Aorta (tissue), 5 donors: ENCODE measurements at regions not wholly inside any gene's neighbourhood (a gene's known extent, or its start where the extent isn't known, plus 50 kb on each side); places are given as distances from the start of the nearest gene placed in this dataset.

Experiments used
- ATAC-seq: fragments of 200-7000 bp; cut with Tn5 transposase; one replicate; pipeline ENCODE4 v1.9.1; 2022; ENCODE audit warnings: moderate library complexity; ENCODE audit not compliant: low FRiP score
- DNase-seq, 2 donors: peaks; one replicate each; pipeline ENCODE4 v3.0.0-alpha.2; 2020
- H3K27ac ChIP-seq, 2 donors: one replicate each; pipeline ENCODE4 v1.5.1; 2013; ENCODE audit warnings: low read length in 2 of 2, mild to moderate bottlenecking in 2 of 2, moderate library complexity in 2 of 2, control low read depth in 1 of 2, inconsistent platforms in 1 of 2, low read depth in 1 of 2
- H3K27me3 ChIP-seq, 2 donors: one replicate each; pipeline ENCODE4 v1.6.1; 2013; ENCODE audit warnings: control low read depth in 1 of 2, low read length in 1 of 2, mild to moderate bottlenecking in 1 of 2, moderate library complexity in 1 of 2; ENCODE audit not compliant: insufficient read depth in 2 of 2, control insufficient read depth in 1 of 2
- H3K36me3 ChIP-seq, 2 donors: one replicate each; pipeline ENCODE4 v1.6.1; 2013; ENCODE audit warnings: control low read depth in 1 of 2, low read length in 1 of 2, mild to moderate bottlenecking in 1 of 2; ENCODE audit not compliant: insufficient read depth in 2 of 2, control insufficient read depth in 1 of 2
- H3K4me1 ChIP-seq, 2 donors: one replicate each; pipeline ENCODE4 v1.6.1; 2013; ENCODE audit warnings: low read length in 2 of 2, control low read depth in 1 of 2, mild to moderate bottlenecking in 1 of 2, moderate library complexity in 1 of 2; ENCODE audit not compliant: insufficient read depth in 2 of 2, control insufficient read depth in 1 of 2
- H3K4me3 ChIP-seq, 2 donors: one replicate each; pipeline ENCODE4 v1.5.1; 2013; ENCODE audit warnings: low read length in 2 of 2, control low read depth in 1 of 2, mild to moderate bottlenecking in 1 of 2
- H3K9me3 ChIP-seq: one replicate; pipeline ENCODE4 v1.6.1; 2013; ENCODE audit warnings: mild to moderate bottlenecking, low read length; ENCODE audit not compliant: control insufficient read depth
- WGBS, 2 donors: extraction: QIAGEN DNeasy Blood & Tissue Kit; methylation state at CpG; one replicate each; pipeline ENCODE4 v1.1.7; 2013; 5-methylcytosine and 5-hydroxymethylcytosine counted together
- intact Hi-C, 2 donors: fragments of 100-400 bp; cut with DNase I; formaldehyde crosslinking; loops; one replicate each; pipeline versions ENCODE4 v1.14.2 to v1.15.0; 2022
- donor health status: healthy with polysubstance abuse.
- donor health status: Bipolar disorder and iron deficiency.
- donor health status: DM: no; HTN: no; CAD: no.
- donor health status: DM: no; HTN: no; CAD: no.
- donor health status: DM: yes; HTN: yes; CAD: no.

- Histone ChIP-seq H3K4me1 (no peaks in the 10 kb centered on the region), H3K27ac (no peak overlapping the region), H3K27me3 (no peaks in the 10 kb centered on the region), H3K36me3 (no peaks in the 10 kb centered on the region), H3K9me3 (no peaks in the 10 kb centered on the region), H3K4me3 (no peak overlapping the region)
- ATAC-seq: peak; percentile 42
- intact Hi-C loops: loop anchor here in 1 of 2 donors (10.0 kb wide), 1 partner anchor 470 kb away; no protein-coding TSS in a partner anchor
- WGBS, 2 donors: 36 to 43% methylated on average over 3 of the region's 3 CpGs
- no peak for DNase-seq
These were observed 266.8 kb upstream of the CXCR4 start for GRCh38 chr2:136384531-136385303.

GRCh38 chr2:136383167-136383566, 265.2 kb upstream of the CXCR4 start:
- Histone ChIP-seq H3K27me3 (no peaks in the 10 kb centered on the region), H3K9me3 (no peaks in the 10 kb centered on the region), H3K27ac (no peak overlapping the region), H3K4me3 (no peak overlapping the region), H3K4me1 (no peaks in the 10 kb centered on the region), H3K36me3 (no peaks in the 10 kb centered on the region)
- DNase-seq (no peak), ATAC-seq (no peak)
- WGBS, 2 donors: 90 to 96% methylated on average over 3 of the region's 3 CpGs
- intact Hi-C loops: loop anchor here in 1 of 2 donors (10.0 kb wide), 1 partner anchor 468 kb away; no protein-coding TSS in a partner anchor

- Histone ChIP-seq H3K4me1 (no peaks in the 10 kb centered on the region), H3K27ac (no peak overlapping the region), H3K4me3 (no peak overlapping the region), H3K9me3 (no peaks in the 10 kb centered on the region), H3K36me3 (no peaks in the 10 kb centered on the region), H3K27me3 (no peaks in the 10 kb centered on the region)
- no peak for DNase-seq
- WGBS, 2 donors: 77 to 84% methylated on average over 14 of the region's 14 CpGs
- intact Hi-C loops: loop anchor here in 1 of 2 donors (10.0 kb wide), 1 partner anchor 467 kb away; no protein-coding TSS in a partner anchor
- ATAC-seq: no peak
These were observed 264.0 kb upstream of the CXCR4 start for GRCh38 chr2:136381722-136382633.

- H3K27ac ChIP-seq: no peak overlapping the region
- ATAC-seq: no peak
- H3K9me3 ChIP-seq: no peaks in the 10 kb centered on the region
- no peaks in the 10 kb centered on the region for H3K27me3 ChIP-seq
- no peak for DNase-seq
- WGBS, 2 donors: 86 to 88% methylated on average over 1 of the region's 1 CpG
- no peaks in the 10 kb centered on the region for H3K4me1 ChIP-seq
- intact Hi-C loops: loop anchor here in 1 of 2 donors (10.0 kb wide), 1 partner anchor 466 kb away; no protein-coding TSS in a partner anchor
- no peaks in the 10 kb centered on the region for H3K36me3 ChIP-seq
- no peak overlapping the region for H3K4me3 ChIP-seq
These were observed 263.3 kb upstream of the CXCR4 start for GRCh38 chr2:136381245-136381644.

- no peaks in the 10 kb centered on the region for H3K9me3 ChIP-seq
- H3K4me3 ChIP-seq: no peak overlapping the region
- no peaks in the 10 kb centered on the region for H3K36me3 ChIP-seq
- H3K27me3 ChIP-seq: no peaks in the 10 kb centered on the region
- WGBS, 2 donors: 60 to 63% methylated on average over 4 of the region's 4 CpGs
- no peaks in the 10 kb centered on the region for H3K4me1 ChIP-seq
- ATAC-seq (peak; percentile 60), DNase-seq (peak in 1 of 2 donors; percentile 64)
- no peak overlapping the region for H3K27ac ChIP-seq
- intact Hi-C loops: no loop called here
These were observed 261.0 kb upstream of the CXCR4 start for GRCh38 chr2:136378712-136379595.

- ATAC-seq: no peak
- no peak overlapping the region for H3K4me3 ChIP-seq
These were observed 259.8 kb upstream of the CXCR4 start for GRCh38 chr2:136377423-136378382.

GRCh38 chr2:136376798-136377211, 258.9 kb upstream of the CXCR4 start:
- no peak for DNase-seq
- 49 to 59% methylated on average over 6 of the region's 6 CpGs for WGBS, 2 donors
- intact Hi-C loops: no loop called here

More at GRCh38 chr2:136377423-136378382, 259.8 kb upstream of the CXCR4 start:
- no peak for DNase-seq
- Histone ChIP-seq H3K9me3 (no peaks in the 10 kb centered on the region), H3K27me3 (no peaks in the 10 kb centered on the region), H3K36me3 (no peaks in the 10 kb centered on the region), H3K4me1 (no peaks in the 10 kb centered on the region), H3K27ac (no peak overlapping the region)
- intact Hi-C loops: no loop called here
- WGBS, 2 donors: 88 to 92% methylated on average over 7 of the region's 7 CpGs

More at GRCh38 chr2:136376798-136377211, 258.9 kb upstream of the CXCR4 start:
- Histone ChIP-seq H3K36me3 (no peaks in the 10 kb centered on the region), H3K27ac (no peak overlapping the region), H3K4me1 (no peaks in the 10 kb centered on the region), H3K27me3 (no peaks in the 10 kb centered on the region), H3K4me3 (no peak overlapping the region), H3K9me3 (no peaks in the 10 kb centered on the region)
- ATAC-seq: no peak
